ENCODE measurements at regions not wholly inside any gene's neighbourhood (a gene's known extent, or its start where the extent isn't known, plus 50 kb on each side); places are given as distances from the start of the nearest gene placed in this dataset.

- TF ChIP-seq POLR2A (IDR thresholded peaks at IDR 0.05): no peak
- TF ChIP-seq CTCF (IDR thresholded peaks at IDR 0.05): no peak
Observed at GRCh38 chr20:52637201-52637600, 335.0 kb upstream of the TSHZ2 start.

All from tibial nerve (tissue), 3 donors.